ENCODE measurements at regions not wholly inside any gene's neighbourhood (a gene's known extent, or its start where the extent isn't known, plus 50 kb on each side); places are given as distances from the start of the nearest gene placed in this dataset.
A peak's percentile ranks its signal among the peaks of the same experiment; 100 is the strongest.

GRCh38 chr17:73987845-73988509, 215.5 kb upstream of the RPL38 start:
- no peak for DNase-seq

- DNase-seq = no peak
These were observed 213.8 kb upstream of the RPL38 start for GRCh38 chr17:73989671-73990070.

- DNase-seq = no peak
These were observed 213.2 kb upstream of the RPL38 start for GRCh38 chr17:73990290-73990689.

- DNase-seq = no peak
These were observed 212.2 kb upstream of the RPL38 start for GRCh38 chr17:73991260-73991659.

GRCh38 chr17:73994946-73995345, 208.5 kb upstream of the RPL38 start:
- DNase-seq = no peak

- DNase-seq = no peak
These were observed 206.4 kb upstream of the RPL38 start for GRCh38 chr17:73997059-73997458.

GRCh38 chr17:73998249-73998648, 205.2 kb upstream of the RPL38 start:
- no peak for DNase-seq

- peak; percentile 49 for DNase-seq
These were observed 204.5 kb upstream of the RPL38 start for GRCh38 chr17:73998653-73999645.

- DNase-seq = no peak
These were observed 202.3 kb upstream of the RPL38 start for GRCh38 chr17:74001145-74001544.

- no peak for DNase-seq
These were observed 201.2 kb upstream of the RPL38 start for GRCh38 chr17:74002241-74002640.

- no peak for DNase-seq
These were observed 199.4 kb upstream of the RPL38 start for GRCh38 chr17:74004056-74004455.

- DNase-seq = no peak
These were observed 197.7 kb upstream of the RPL38 start for GRCh38 chr17:74005790-74006189.

GRCh38 chr17:74006371-74006770, 197.1 kb upstream of the RPL38 start:
- no peak for DNase-seq

- no peak for DNase-seq
These were observed 195.3 kb upstream of the RPL38 start for GRCh38 chr17:74008196-74008595.

GRCh38 chr17:74009056-74009625, 194.3 kb upstream of the RPL38 start:
- DNase-seq = no peak

GRCh38 chr17:74010903-74011302, 192.6 kb upstream of the RPL38 start:
- no peak for DNase-seq

GRCh38 chr17:74011966-74012365, 191.5 kb upstream of the RPL38 start:
- DNase-seq = no peak

GRCh38 chr17:74012465-74012864, 191.0 kb upstream of the RPL38 start:
- DNase-seq = no peak

GRCh38 chr17:74015316-74015715, 188.2 kb upstream of the RPL38 start:
- no peak for DNase-seq

- no peak for DNase-seq
These were observed 187.5 kb upstream of the RPL38 start for GRCh38 chr17:74015990-74016389.

GRCh38 chr17:74016461-74016860, 187.0 kb upstream of the RPL38 start:
- DNase-seq = no peak

GRCh38 chr17:74017466-74017865, 186.0 kb upstream of the RPL38 start:
- DNase-seq = no peak

- no peak for DNase-seq
These were observed 185.4 kb upstream of the RPL38 start for GRCh38 chr17:74018115-74018514.

GRCh38 chr17:74019271-74019670, 184.2 kb upstream of the RPL38 start:
- no peak for DNase-seq

All from T-helper 9 cell (primary cell).